GM18873 (cell line): ENCODE measurements at regions not wholly inside any gene's neighbourhood (a gene's known extent, or its start where the extent isn't known, plus 50 kb on each side); places are given as distances from the start of the nearest gene placed in this dataset.
"Not testable (repeated sequence)": the region's sequence is repeated elsewhere in the genome, so short reads cannot be mapped to it uniquely, and the experiment has no call there.

Experiments used
- ATAC-seq: cut with Tn5 transposase; IDR thresholded peaks from one replicate; pipeline ENCODE4 v1.9.1; 2021; ENCODE audit warnings: mild to moderate bottlenecking, moderate library complexity, moderate number of reproducible peaks; ENCODE audit not compliant: unreplicated experiment, low FRiP score

- ATAC-seq = no peak
Observed at GRCh38 chr5:143946837-143947236, 134.9 kb downstream of the HMHB1 start.

GRCh38 chr5:143947313-143947712 is 135.4 kb downstream of the HMHB1 start:
- no peak for ATAC-seq

GRCh38 chr5:143952809-143953208 is 140.8 kb downstream of the HMHB1 start:
- no peak for ATAC-seq

GRCh38 chr5:143953851-143954250 is 141.9 kb downstream of the HMHB1 start:
- ATAC-seq = no peak

- ATAC-seq = no peak
Observed at GRCh38 chr5:143955141-143955540, 143.2 kb downstream of the HMHB1 start.

GRCh38 chr5:143957455-143957854 is 145.5 kb downstream of the HMHB1 start:
- ATAC-seq = no peak

- no peak for ATAC-seq
Observed at GRCh38 chr5:143962201-143962600, 150.2 kb downstream of the HMHB1 start.

- ATAC-seq = no peak
Observed at GRCh38 chr5:143964919-143965318, 153.0 kb downstream of the HMHB1 start.

GRCh38 chr5:143966280-143966679 is 154.3 kb downstream of the HMHB1 start:
- no peak for ATAC-seq

- no peak for ATAC-seq
Observed at GRCh38 chr5:143968071-143968878, 156.3 kb downstream of the HMHB1 start.

- ATAC-seq = no peak
Observed at GRCh38 chr5:143970159-143970558, 158.2 kb downstream of the HMHB1 start.

- no peak for ATAC-seq
Observed at GRCh38 chr5:143972068-143972467, 160.1 kb downstream of the HMHB1 start.

GRCh38 chr5:143976055-143976454 is 164.1 kb downstream of the HMHB1 start:
- ATAC-seq = no peak

- ATAC-seq = no peak
Observed at GRCh38 chr5:143977891-143978461, 166.0 kb downstream of the HMHB1 start.

- no peak for ATAC-seq
Observed at GRCh38 chr5:143979044-143979690, 167.2 kb downstream of the HMHB1 start.

GRCh38 chr5:143980506-143980905 is 168.5 kb downstream of the HMHB1 start:
- no peak for ATAC-seq

- not testable (repeated sequence) for ATAC-seq
Observed at GRCh38 chr5:143982957-143983356, 171.0 kb downstream of the HMHB1 start.

GRCh38 chr5:143985832-143986515 is 174.0 kb downstream of the HMHB1 start:
- ATAC-seq = no peak

GRCh38 chr5:143986516-143987212 is 174.7 kb downstream of the HMHB1 start:
- ATAC-seq = no peak

- no peak for ATAC-seq
Observed at GRCh38 chr5:143987264-143987663, 175.3 kb downstream of the HMHB1 start.
